ENCODE measurements at regions not wholly inside any gene's neighbourhood (a gene's known extent, or its start where the extent isn't known, plus 50 kb on each side); places are given as distances from the start of the nearest gene placed in this dataset.

- TF ChIP-seq CTCF (conservative IDR thresholded peaks at IDR 0.05; ENCODE audit: low read depth, low read length): no peak
- TF ChIP-seq EZH2 (IDR thresholded peaks at IDR 0.05; ENCODE audit: low read length, unreplicated experiment): no peak
Observed at GRCh38 chr13:105787632-105788031, 747.8 kb downstream of the EFNB2 start.
